ENCODE measurements at regions not wholly inside any gene's neighbourhood (a gene's known extent, or its start where the extent isn't known, plus 50 kb on each side); places are given as distances from the start of the nearest gene placed in this dataset.

GRCh38 chr4:12978310-12978709, 505.8 kb downstream of the RAB28 start:
- no peaks in the 10 kb centered on the region for H3K36me3 ChIP-seq (ENCODE audit: insufficient read depth, low read length)
- no peaks in the 10 kb centered on the region for H3K79me2 ChIP-seq (replicated peaks; ENCODE audit: insufficient read depth, low read length)
- H3K4me3 ChIP-seq (ENCODE audit: low read length) = no peak overlapping the region
- no peak overlapping the region for H3K27ac ChIP-seq (ENCODE audit: low read length)
- H2AFZ ChIP-seq (ENCODE audit: low read depth, low read length) = no peak overlapping the region
- no peak for TF ChIP-seq EZH2 (IDR thresholded peaks at IDR 0.05; ENCODE audit: borderline replicate concordance, insufficient read depth, low read length, poor library complexity, severe bottlenecking)
- no peak for TF ChIP-seq EP300 (conservative IDR thresholded peaks at IDR 0.05; ENCODE audit: poor library complexity, severe bottlenecking)
- TF ChIP-seq TAF1 (IDR thresholded peaks at IDR 0.05; ENCODE audit: low read depth) = no peak
- TF ChIP-seq CTCF (IDR thresholded peaks at IDR 0.05; ENCODE audit: poor library complexity, severe bottlenecking) = no peak
- no peak for TF ChIP-seq POLR2AphosphoS5 (IDR thresholded peaks at IDR 0.05)
- TF ChIP-seq MXI1 (conservative IDR thresholded peaks at IDR 0.05; ENCODE audit: poor library complexity, severe bottlenecking) = no peak
- no peak for TF ChIP-seq SMC3 (conservative IDR thresholded peaks at IDR 0.05; ENCODE audit: poor library complexity)
- no peak for TF ChIP-seq REST (IDR thresholded peaks at IDR 0.05; ENCODE audit: borderline replicate concordance)
- no peak for TF ChIP-seq RAD21 (conservative IDR thresholded peaks at IDR 0.05)
- H3K9ac ChIP-seq (ENCODE audit: low read length) = no peak overlapping the region
- no peaks in the 10 kb centered on the region for H3F3A ChIP-seq (ENCODE audit: insufficient read depth, low read length, poor library complexity, severe bottlenecking)
- no peak overlapping the region for H3K4me2 ChIP-seq (ENCODE audit: low read length)
- no peaks in the 10 kb centered on the region for H3K27me3 ChIP-seq (ENCODE audit: insufficient read depth, low read depth, low read length)
- no peaks in the 10 kb centered on the region for H3K9me2 ChIP-seq (ENCODE audit: insufficient read depth, low read length)
- no peaks in the 10 kb centered on the region for H3K9me3 ChIP-seq (ENCODE audit: low read length)
- H4K20me1 ChIP-seq (ENCODE audit: insufficient read depth) = no peaks in the 10 kb centered on the region

GRCh38 chr4:12975511-12975910, 508.6 kb downstream of the RAB28 start:
- TF ChIP-seq CTCF (IDR thresholded peaks at IDR 0.05; ENCODE audit: poor library complexity, severe bottlenecking) (no peak), RAD21 (conservative IDR thresholded peaks at IDR 0.05) (no peak), SMC3 (conservative IDR thresholded peaks at IDR 0.05; ENCODE audit: poor library complexity) (no peak)
- Histone ChIP-seq H3K4me3 (ENCODE audit: low read length) (no peak overlapping the region), H3K9me3 (ENCODE audit: low read length) (no peaks in the 10 kb centered on the region), H3K4me2 (ENCODE audit: low read length) (no peak overlapping the region), H3K9me2 (ENCODE audit: insufficient read depth, low read length) (no peaks in the 10 kb centered on the region), H4K20me1 (ENCODE audit: insufficient read depth) (no peaks in the 10 kb centered on the region), H3K79me2 (replicated peaks; ENCODE audit: insufficient read depth, low read length) (no peaks in the 10 kb centered on the region), H3F3A (ENCODE audit: insufficient read depth, low read length, poor library complexity, severe bottlenecking) (no peaks in the 10 kb centered on the region), H2AFZ (ENCODE audit: low read depth, low read length) (no peak overlapping the region), H3K27ac (ENCODE audit: low read length) (no peak overlapping the region), H3K27me3 (ENCODE audit: insufficient read depth, low read depth, low read length) (no peaks in the 10 kb centered on the region), H3K9ac (ENCODE audit: low read length) (no peak overlapping the region), H3K36me3 (ENCODE audit: insufficient read depth, low read length) (no peaks in the 10 kb centered on the region)
